ENCODE measurements at regions not wholly inside any gene's neighbourhood (a gene's known extent, or its start where the extent isn't known, plus 50 kb on each side); places are given as distances from the start of the nearest gene placed in this dataset.

DNA sequence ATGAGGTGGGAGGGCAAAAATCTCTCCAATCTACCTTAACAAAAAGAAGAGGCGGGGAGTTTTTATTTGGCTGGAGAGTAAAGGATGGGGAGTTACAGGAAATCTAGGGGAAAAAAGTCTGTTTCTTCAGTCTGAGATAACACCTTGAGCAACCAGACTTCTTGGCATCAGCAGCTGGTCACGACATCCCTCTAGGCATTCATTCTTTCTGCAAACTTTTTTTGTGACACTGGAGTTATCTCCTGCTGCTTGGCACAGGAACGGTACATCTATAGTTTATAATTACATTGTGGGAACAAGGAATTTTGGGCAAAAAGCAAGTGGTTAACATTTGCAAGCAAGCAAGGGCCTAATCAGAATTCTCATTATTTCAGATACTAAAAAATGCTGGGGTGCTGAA is 50.6 kb upstream of the IFNGR1 start:
- TF ChIP-seq SUZ12 (IDR thresholded peaks at IDR 0.05) (no peak), NFRKB (IDR thresholded peaks at IDR 0.05) (no peak), FOXK2 (IDR thresholded peaks at IDR 0.05) (no peak), ZNF384 (IDR thresholded peaks at IDR 0.05) (no peak), TARDBP (IDR thresholded peaks at IDR 0.05) (no peak), CTBP1 (IDR thresholded peaks at IDR 0.05; ENCODE audit: borderline replicate concordance) (no peak), HDGF (IDR thresholded peaks at IDR 0.05; ENCODE audit: borderline replicate concordance) (no peak), SP1 (IDR thresholded peaks at IDR 0.05) (no peak), BHLHE40 (IDR thresholded peaks at IDR 0.05; ENCODE audit: borderline replicate concordance) (no peak), FOXM1 (IDR thresholded peaks at IDR 0.05; ENCODE audit: borderline replicate concordance) (no peak), FOXA1 (IDR thresholded peaks at IDR 0.05) (no peak), ELF4 (IDR thresholded peaks at IDR 0.05) (no peak), ARNT (IDR thresholded peaks at IDR 0.05) (no peak)
- TF ChIP-seq, protein P1, sequence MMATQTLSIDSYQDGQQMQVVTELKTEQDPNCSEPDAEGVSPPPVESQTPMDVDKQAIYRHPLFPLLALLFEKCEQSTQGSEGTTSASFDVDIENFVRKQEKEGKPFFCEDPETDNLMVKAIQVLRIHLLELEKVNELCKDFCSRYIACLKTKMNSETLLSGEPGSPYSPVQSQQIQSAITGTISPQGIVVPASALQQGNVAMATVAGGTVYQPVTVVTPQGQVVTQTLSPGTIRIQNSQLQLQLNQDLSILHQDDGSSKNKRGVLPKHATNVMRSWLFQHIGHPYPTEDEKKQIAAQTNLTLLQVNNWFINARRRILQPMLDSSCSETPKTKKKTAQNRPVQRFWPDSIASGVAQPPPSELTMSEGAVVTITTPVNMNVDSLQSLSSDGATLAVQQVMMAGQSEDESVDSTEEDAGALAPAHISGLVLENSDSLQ (IDR thresholded peaks at IDR 0.05): no peak

All from HEK293T (cell line).